ENCODE measurements at regions not wholly inside any gene's neighbourhood (a gene's known extent, or its start where the extent isn't known, plus 50 kb on each side); places are given as distances from the start of the nearest gene placed in this dataset.

DNA sequence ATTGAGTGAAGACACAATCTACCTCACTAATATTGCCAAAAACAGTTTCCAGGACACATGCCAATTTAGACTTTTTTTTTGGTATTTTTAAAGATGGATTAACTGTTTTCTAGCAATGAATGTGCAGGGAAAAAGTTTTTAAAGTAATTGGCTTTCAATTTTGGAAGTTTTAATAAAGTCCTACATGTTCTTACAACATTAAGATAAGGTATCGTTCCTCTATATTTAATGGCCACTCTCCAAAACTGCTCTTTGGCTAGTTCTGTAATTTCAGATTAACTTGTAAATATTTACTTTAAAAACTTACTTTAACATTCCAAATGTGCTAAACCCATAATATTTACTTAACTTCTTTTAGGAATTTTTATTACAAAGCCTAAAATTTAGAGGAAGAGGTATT is 1332.2 kb upstream of the PRMT6 start:
- H3K23ac ChIP-seq (ENCODE audit: insufficient read length, low read depth, low read length), result no peak overlapping the region
- no peaks in the 10 kb centered on the region for H3K9me3 ChIP-seq (ENCODE audit: control insufficient read depth, low read depth, low read length)
- no peak overlapping the region for H2BK20ac ChIP-seq (ENCODE audit: low read depth, low read length, poor library complexity, severe bottlenecking)
- no peak overlapping the region for H3K27ac Mint-ChIP-seq
- TF ChIP-seq, protein P1, sequence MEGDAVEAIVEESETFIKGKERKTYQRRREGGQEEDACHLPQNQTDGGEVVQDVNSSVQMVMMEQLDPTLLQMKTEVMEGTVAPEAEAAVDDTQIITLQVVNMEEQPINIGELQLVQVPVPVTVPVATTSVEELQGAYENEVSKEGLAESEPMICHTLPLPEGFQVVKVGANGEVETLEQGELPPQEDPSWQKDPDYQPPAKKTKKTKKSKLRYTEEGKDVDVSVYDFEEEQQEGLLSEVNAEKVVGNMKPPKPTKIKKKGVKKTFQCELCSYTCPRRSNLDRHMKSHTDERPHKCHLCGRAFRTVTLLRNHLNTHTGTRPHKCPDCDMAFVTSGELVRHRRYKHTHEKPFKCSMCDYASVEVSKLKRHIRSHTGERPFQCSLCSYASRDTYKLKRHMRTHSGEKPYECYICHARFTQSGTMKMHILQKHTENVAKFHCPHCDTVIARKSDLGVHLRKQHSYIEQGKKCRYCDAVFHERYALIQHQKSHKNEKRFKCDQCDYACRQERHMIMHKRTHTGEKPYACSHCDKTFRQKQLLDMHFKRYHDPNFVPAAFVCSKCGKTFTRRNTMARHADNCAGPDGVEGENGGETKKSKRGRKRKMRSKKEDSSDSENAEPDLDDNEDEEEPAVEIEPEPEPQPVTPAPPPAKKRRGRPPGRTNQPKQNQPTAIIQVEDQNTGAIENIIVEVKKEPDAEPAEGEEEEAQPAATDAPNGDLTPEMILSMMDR (conservative IDR thresholded peaks at IDR 0.05), result no peak
- H3K56ac ChIP-seq (ENCODE audit: insufficient read length, low read depth, low read length), result no peak overlapping the region
- H3K9me3 Mint-ChIP-seq, result no peaks in the 10 kb centered on the region
- no peaks in the 10 kb centered on the region for H3K36me3 Mint-ChIP-seq (ENCODE audit: insufficient read depth in 1 of 3, low read depth in 3 of 3)
- no peak overlapping the region for H3T11ph ChIP-seq (ENCODE audit: low read length)
- H3K27me3 Mint-ChIP-seq (ENCODE audit: low read depth), result no peaks in the 10 kb centered on the region
- no peaks in the 10 kb centered on the region for H3K79me1 ChIP-seq (ENCODE audit: insufficient read depth, low read depth, low read length, poor library complexity, severe bottlenecking)
- H2BK5ac ChIP-seq (ENCODE audit: insufficient read length, low read length), result no peak overlapping the region
- no peak overlapping the region for H3K4me3 Mint-ChIP-seq
- no peak overlapping the region for H2AFZ ChIP-seq (ENCODE audit: low read length)
- no peak overlapping the region for H3K9ac ChIP-seq (ENCODE audit: extremely low read depth, insufficient read length, low read length)
- H3K27me3 ChIP-seq (ENCODE audit: insufficient read depth, low read length), result no peaks in the 10 kb centered on the region
- no peak overlapping the region for H3K27ac ChIP-seq (ENCODE audit: insufficient read length, low read depth, low read length)
- WGBS (ENCODE audit: extremely low coverage, insufficient read length, low lambda C conversion rate), result no CpG with 5 or more reads among the region's 1 CpG
- H3K18ac ChIP-seq (ENCODE audit: insufficient read length, low read depth, low read length), result no peak overlapping the region
- no peaks in the 10 kb centered on the region for H3K4me1 Mint-ChIP-seq
- no peak overlapping the region for H2BK15ac ChIP-seq (ENCODE audit: low read depth, low read length)
- no peak overlapping the region for H2BK120ac ChIP-seq (ENCODE audit: low read depth, low read length, poor library complexity, severe bottlenecking)
- H4K5ac ChIP-seq (ENCODE audit: insufficient read length, low read depth, low read length), result no peak overlapping the region
- H3K14ac ChIP-seq (ENCODE audit: insufficient read depth, low read length), result no peak overlapping the region
- no peaks in the 10 kb centered on the region for H3K79me2 ChIP-seq (ENCODE audit: insufficient read depth, low read length)
- no peak overlapping the region for H2BK12ac ChIP-seq (ENCODE audit: insufficient read length, low read depth, low read length)
- H3K23me2 ChIP-seq (ENCODE audit: insufficient read length, low read depth, low read length, poor library complexity, severe bottlenecking), result no peaks in the 10 kb centered on the region
- no peak overlapping the region for H4K91ac ChIP-seq (ENCODE audit: insufficient read length, low read depth, low read length)
- no peak overlapping the region for H4K8ac ChIP-seq (replicated peaks; ENCODE audit: insufficient read length, low read depth, low read length)
- H2AK5ac ChIP-seq (ENCODE audit: insufficient read length, low read length), result no peak overlapping the region
- H3K4me1 ChIP-seq (ENCODE audit: insufficient read depth, low read length), result no peaks in the 10 kb centered on the region
- DNase-seq, result no peak
- no peaks in the 10 kb centered on the region for H4K20me1 ChIP-seq (ENCODE audit: control insufficient read depth, insufficient read depth, insufficient read length)
- no peak overlapping the region for H3K4ac ChIP-seq (ENCODE audit: low read depth, low read length)
- H3K4me2 ChIP-seq (ENCODE audit: insufficient read depth, insufficient read length, low read length), result no peak overlapping the region

Measured in H9 (cell line).